ENCODE measurements at regions not wholly inside any gene's neighbourhood (a gene's known extent, or its start where the extent isn't known, plus 50 kb on each side); places are given as distances from the start of the nearest gene placed in this dataset.
"Not testable (repeated sequence)": the region's sequence is repeated elsewhere in the genome, so short reads cannot be mapped to it uniquely, and the experiment has no call there.

DNA sequence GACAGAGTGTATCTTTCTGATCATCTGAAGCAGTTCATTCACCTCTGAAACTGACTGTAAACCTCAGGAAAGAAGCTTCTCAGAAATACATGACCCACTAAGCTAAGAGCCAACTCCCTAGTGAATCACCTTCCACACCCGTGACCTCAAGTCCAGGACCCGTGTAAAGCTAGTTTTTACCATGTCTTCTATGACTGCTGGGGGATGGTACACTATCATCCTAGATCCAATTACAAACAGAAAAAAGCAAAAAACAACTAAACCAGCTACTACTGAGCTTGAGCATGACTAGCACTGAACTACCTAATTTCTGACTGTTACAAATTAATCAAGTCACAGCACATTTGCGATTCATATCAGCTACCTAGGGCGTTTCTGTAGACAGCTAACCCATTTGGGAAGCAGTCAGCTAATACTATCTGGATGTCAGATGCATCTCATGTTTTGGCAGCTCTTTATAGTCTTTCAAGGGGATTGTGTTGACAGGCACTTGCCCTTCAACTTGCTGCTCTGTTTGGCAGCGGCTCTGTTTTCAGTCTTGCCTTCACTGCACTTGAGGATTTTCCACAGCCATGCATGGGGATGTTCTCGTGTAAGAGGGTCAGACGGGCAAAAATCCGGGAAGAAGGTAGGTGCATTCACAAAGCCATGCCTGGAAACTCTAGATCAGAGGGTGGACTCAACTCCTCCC, 350.3 kb downstream of the ANAPC1 start:
- DNase-seq (ENCODE audit: low spot score), result not testable (repeated sequence)

DNA sequence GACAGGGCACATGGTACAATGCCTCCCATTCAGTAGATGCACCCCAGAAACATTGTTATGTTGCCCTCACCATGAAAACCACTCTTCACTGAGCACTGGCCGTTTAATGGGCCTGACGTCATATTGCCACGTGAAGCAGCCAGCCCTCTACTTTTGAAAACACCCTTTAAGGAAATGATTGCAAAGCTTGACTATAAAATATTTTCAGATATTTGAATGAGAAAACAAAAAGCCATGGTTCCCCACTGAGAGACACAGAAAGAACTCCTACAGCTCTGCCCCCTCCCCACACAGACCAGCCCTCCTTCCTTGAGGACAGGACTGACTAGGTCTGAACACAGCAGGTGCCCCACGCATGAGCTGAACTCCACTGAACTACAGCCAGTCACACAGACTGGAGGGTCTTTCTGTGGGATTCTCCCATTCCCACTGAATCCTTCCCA, 349.1 kb downstream of the ANAPC1 start:
- no peak for DNase-seq (ENCODE audit: low spot score)

DNA sequence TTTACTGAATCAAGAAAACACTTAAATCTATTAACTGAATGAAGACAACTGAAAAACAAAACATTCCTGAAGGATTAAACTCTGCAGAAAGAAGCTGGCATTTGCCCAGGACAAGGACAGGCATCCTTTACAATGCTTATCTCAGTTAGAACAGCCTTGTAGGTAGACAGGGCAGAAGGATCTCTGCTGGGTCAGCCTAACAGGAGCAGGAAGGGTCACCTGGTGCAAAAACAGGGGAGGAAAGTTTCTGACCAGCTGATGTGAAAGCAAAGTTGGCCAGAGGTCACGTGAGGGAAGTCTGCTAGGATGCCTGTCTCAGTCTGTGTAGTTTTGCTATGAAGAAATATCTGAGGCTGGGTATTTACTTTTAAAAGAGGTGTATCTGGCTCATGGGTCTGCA, 348.6 kb downstream of the ANAPC1 start:
- DNase-seq (ENCODE audit: low spot score), result no peak

DNA sequence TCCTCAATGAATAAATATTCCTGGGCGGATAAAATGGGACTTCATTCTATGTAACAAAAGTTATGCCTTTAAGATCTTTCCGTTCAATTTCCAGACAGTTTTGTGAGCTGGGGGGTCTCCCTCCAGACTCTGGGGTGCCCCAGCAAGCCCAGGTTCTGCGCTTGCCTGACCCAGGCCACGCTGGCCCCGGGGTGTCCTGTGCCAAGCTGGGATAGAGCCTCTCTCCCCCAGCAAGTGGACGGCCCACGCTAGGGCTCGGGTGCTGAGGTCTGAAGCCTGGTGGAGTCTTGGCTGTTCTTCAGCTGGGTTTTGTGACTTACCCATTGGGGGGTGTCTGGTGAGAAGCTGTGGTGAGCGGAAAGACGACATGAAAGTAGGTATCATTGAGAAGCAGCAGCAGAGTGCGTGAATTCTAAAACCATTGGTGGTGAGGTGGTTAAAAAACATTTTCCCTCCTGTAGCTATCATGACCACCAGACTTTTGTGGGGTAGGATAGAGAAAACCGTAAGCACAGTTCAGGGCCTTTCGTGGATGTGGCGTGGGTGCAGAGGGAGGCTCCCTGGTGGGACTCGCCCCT, 346.8 kb downstream of the ANAPC1 start:
- DNase-seq (ENCODE audit: low spot score), result no peak

DNA sequence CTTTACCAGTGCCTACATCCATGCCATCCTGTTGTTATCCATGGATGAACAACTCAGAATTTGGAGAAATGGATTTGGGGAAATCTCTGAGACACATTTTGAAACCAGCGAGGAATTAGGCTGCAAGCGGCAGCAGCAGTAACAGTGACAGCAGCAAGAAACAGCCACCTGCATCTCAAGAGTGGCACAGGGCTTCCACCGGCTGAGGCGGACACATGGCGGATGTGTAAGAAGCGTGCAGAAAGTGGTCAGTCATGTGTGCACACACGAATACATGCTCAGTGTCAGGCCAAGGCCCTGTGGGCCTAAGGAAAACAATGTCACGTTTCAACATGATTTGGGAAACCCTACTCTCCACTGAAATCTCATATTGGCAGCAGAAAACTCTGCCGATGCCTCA, 344.0 kb downstream of the ANAPC1 start:
- not testable (repeated sequence) for DNase-seq (ENCODE audit: low spot score)

DNA sequence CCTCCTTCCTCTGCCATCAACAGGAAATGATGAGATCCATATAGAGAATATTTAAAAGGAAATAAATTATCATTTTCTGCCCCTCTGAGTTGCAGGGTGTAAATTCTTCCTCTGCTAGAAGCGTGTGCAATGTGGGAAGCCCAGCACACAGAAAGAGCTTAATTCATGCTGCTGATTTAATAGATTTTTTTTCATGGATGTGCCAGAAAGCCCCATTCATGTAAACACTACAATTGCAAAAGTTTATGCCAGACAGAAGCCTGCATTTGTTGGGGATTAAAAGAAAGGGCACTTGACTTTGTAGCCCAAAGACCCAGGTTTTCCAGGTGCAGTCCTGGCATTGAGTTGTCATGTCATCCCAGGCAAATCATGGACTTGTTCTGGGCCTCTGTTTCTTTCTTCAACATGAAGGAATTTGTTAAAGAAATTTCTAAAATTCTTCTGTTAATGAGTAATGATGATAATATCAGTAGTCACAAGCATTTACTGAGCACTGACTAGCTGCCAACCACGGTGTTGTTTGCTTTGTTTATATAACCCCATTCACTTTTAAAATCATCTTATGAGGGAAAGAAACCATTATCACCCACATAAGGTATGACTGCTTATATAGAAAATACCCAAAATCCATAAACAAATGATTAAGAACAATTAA, 341.7 kb downstream of the ANAPC1 start:
- DNase-seq (ENCODE audit: low spot score), result not testable (repeated sequence)

DNA sequence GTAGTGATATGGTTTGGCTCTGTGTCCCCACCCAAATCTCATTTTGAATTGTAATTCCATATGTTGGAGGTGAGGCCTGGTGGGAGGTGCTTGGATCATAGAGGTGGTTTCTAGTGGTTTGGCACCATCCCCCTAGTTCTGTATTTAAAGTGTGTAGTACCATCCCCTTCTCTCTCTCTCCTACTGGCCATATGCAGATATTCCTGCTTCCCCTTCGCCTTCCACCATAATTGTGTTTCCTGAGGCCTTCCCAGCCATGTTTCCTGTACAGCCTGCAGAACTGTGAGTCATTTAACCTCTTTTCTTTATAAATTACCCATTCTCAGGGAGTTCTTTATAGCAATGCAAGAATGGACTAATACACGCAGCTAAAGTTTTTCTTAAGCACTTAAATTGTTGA, 340.0 kb downstream of the ANAPC1 start:
- not testable (repeated sequence) for DNase-seq (ENCODE audit: low spot score)

DNA sequence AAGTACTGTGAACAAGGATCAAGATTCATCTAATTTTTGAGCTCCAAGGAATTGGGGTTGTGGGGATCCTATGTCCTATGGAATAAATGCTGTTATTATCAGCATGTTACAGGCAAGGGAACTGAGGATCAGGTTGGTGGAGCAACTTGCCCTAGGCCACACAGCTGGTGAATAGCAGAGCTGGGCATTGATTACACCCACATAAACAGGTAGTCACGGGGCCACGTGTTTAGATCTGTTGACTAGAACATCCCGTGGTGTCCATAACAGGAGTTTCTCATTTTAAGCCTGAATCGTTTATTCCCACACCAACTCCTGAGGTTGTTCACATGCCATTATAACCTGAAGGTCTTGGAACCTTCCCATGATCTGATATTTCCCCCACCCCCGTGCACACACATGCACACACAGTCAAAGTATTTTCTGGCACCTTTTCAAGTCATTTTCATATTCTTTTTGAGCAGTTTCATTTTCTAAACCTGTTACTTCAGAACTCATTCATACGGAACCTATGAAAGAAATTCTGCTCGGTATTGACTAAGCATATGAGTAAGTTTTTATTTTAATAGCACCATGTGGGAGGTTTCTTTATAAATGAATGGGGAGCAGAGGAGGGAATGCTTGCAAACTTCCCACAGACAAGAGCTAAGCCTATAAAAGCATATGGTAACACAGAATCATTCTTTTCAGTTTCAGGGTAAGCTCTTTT, 338.1 kb downstream of the ANAPC1 start:
- DNase-seq (ENCODE audit: low spot score), result not testable (repeated sequence)

DNA sequence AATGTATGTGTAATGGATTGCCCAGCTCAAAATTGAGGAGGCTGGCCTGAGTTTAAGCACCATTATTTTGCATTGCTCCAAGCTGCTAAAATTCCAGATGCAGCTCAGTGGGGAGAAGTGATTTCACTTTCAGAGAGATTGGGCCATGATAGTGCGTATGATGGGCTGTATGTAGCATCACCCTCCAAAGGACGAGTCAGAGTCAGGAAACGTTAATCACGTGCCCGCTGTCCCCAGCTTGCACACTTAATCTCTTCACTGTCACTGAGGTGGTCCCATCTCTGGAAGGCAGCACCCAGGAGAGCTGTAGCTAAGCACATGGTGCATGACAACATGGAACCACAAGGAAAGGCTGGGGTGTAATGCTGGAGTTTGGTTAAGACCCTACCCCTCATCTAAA, 337.4 kb downstream of the ANAPC1 start:
- DNase-seq (ENCODE audit: low spot score), result not testable (repeated sequence)

DNA sequence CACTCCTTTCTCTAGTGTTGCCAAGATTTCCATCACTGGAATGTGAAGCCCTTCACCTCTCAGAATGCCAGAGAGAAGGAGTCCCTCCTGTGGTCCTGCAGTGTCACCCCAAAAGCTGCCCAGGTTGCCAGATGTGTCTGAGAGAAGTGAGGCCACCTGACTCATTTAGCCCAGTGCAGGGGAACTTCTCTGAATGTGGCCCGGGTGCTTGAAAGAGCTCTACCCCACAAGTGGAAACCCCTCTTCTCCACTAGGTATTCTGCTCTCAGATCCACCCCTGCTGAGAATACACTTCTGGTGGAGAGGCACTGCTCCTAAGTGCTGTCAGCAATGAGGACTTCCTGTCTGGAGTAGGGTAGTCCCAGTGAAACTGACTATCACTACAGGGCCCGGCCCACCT, 334.8 kb downstream of the ANAPC1 start:
- DNase-seq (ENCODE audit: low spot score), result not testable (repeated sequence)

DNA sequence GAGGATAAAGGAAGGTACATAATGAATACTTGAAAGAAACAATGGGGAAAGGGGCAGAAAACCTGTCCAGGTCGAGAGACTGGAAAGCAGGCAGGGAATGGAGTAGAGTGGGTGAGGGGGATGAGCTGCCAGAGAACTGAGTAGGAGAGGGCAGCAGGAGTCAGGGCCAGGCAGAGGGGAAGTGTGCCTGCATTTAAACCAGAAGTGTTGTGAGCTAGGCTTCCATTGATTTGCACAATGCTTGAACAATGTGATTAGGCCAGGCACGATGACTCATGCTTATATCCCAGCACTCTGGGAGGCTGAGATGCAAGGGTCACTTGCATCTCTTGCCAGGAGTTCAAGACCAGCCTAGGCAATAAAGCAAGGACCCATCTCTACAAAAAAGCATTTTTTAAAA, 332.6 kb downstream of the ANAPC1 start:
- not testable (repeated sequence) for DNase-seq (ENCODE audit: low spot score)

DNA sequence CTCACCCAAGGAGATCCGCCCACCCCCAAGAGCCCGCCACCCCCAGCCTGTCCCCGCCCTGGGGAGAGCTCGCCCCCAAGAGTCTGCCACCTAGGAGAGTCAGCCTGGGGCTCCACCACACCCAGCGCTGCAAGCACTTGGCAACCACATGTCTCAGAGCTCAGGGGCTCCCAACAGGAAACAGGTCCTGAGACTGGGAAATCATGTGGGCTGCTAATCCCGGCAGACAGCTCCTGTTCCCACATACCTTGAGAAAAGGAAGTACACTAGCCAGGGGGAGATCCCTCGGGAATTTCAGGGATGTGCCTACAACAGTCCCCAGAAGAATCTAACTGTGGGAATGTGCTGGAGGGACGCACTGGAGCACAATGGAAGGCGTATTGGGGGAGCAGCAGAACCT, 331.4 kb downstream of the ANAPC1 start:
- DNase-seq (ENCODE audit: low spot score), result not testable (repeated sequence)

DNA sequence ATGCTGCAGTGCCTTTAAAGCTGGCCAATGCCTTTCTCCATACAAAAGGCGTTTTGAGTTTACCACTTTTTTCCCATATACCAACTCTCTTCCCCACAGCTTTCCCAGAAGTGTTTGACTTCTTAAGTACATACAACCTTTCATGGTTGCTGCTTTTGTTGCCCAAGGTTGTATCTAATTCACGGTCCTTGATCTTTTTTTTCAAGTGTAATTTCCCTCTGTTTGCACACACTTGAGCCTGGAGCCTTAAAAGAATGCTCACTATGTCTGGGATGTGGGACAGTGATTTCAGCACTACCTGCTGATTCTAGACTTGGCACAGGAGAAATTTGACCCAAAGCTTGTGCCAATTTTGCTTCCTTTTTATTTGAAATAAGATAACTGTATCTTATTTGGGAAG, 324.7 kb downstream of the ANAPC1 start:
- not testable (repeated sequence) for DNase-seq (ENCODE audit: low spot score)

DNA sequence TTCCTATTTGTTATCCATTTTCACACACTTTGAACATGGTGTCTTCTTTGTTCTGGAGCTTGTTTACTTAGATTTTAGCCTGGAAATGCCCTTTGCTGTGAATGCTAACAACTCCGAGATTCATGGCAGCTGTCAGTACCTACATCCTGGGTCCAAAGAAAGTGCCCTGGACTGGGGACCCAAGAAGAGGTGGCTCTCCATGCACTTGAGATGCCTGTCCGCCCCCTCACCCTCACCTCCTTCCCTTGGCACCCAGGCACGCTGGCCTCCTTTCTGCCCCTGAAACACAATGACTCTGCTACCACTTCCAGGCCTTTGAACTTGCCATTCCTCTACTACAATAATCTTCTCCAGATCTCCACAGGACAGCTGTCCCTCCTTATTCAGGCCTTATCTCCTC, 324.2 kb downstream of the ANAPC1 start:
- not testable (repeated sequence) for DNase-seq (ENCODE audit: low spot score)

DNA sequence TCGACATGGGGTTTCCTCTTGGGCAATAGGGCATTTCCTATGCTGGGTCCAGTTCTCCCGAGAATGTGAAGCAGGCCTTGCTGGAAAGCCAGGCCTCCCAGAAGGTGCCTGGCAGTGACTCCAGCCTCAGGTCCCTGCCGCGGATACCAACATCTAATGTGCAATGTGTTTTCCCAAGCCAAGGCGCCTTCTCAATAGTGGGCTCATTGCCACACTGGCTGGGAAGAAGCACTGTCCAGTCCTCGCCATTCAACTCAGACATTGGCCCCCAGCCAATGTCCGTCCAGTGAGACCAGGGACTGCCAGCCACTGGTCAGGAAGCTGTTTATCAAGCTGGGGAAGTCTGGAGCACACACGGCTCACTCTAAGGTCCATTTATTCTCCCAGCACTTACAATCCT, 317.9 kb downstream of the ANAPC1 start:
- not testable (repeated sequence) for DNase-seq (ENCODE audit: low spot score)

DNA sequence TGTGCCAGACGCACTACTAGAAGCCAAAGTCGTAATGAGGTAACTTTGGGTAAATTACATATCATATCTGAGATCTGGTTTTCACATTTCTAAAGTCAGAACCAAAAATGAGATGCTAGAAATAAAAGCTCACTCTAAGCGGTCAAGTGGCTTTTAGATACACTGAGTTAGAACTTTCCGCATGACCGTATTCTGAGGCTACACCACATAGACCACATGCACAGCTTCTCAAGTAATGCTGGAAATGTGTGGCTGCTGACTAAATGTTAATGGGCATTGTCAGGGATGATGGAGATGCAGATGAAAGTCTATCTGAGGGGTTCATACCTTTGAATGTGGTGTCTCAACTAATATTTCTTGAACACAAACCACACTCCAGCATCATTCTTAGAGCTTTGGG, 316.8 kb downstream of the ANAPC1 start:
- not testable (repeated sequence) for DNase-seq (ENCODE audit: low spot score)

DNA sequence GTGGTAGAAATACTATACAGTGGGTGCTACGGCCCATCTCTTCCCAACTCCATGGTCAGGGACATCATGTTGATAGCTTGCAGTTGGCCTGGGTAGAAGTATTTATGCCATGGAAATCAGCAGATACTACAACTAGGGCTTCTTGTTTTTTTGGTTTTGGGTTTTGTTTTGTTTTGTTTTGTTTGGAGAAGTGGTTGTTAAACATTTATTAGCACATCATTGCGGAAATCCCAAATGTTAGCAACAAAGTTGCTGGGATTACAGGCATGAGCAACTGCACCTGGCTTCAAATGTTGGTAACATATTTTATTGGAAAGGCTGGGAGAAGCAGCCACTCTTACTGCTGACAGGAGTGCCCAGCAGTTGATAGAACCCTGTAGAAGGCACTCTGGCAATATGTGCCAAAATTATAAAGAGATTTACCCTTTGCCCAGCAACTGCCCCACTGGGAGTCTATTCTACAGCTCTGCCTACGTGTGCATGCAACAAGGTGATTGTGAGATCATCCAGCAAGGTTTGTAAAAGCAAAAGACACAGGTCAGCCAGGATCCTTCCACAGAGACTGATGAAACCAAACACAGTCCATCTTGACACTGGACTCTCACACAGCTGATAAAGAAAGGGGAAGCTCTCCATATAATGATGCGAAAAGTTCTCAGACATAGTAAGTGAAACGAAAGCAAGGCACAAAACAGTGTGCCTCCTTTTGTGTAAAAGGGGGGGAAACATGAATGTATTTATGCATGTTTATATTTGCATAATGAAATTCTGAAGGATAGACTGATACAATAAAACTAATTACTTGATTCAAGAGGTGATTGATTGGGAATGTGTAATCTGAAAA, 314.4 kb downstream of the ANAPC1 start:
- not testable (repeated sequence) for DNase-seq (ENCODE audit: low spot score)

DNA sequence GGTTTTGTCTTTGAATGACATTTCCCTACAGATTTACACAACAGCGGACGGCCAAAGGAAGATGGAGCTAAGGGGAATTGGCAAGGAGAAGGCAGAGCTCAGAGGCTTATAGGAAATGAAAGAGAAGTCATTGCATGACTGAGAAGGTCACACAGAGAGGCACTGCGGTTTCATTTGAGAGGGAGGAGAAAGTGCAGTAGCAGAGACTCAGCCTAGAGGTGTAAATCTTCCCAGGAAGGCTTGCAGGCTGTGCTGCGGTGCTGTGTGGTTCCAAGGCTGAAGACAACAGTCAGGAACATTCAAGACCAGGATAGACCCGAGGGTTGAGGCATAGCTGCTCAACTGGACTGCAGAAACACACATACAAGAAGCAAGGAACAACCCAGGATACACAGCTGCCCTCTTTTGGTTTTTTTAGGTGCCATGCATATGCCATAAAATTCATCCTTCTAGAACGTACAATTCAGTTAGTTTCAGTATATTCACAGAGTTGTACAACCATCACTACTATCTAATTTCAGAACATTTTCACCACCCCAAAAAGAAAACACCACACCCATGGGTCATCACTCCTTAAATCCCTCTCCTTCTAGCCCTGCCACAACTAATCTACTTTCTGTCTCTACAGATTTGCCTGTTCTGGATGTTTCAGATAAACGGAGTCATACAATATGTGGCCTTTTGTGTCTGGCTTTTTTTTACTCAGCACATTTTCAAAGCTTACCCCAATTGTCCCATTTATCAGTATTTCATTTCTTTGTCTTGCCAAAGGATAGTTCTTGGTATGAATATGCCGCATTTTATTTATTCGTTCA, 313.5 kb downstream of the ANAPC1 start:
- not testable (repeated sequence) for DNase-seq (ENCODE audit: low spot score)

DNA sequence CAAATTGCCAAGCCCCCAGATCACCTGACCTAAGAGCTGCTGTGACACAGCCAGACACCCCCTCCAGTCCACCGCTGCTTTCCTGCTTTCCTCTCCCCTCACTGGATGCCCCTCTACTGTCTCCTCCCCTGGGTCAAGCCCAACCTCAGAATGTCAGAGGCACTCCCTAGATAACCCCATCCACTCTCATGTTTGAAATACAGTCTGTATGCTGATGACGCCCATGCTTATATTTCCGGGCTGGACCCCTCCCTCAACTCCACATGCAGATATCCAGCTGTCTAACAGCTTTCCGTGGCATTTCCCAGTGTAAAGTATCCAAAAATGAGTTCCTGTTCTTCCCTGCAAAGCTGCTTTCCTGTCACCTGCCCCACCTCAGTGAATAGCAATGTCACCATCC, 309.2 kb downstream of the ANAPC1 start:
- not testable (repeated sequence) for DNase-seq (ENCODE audit: low spot score)

DNA sequence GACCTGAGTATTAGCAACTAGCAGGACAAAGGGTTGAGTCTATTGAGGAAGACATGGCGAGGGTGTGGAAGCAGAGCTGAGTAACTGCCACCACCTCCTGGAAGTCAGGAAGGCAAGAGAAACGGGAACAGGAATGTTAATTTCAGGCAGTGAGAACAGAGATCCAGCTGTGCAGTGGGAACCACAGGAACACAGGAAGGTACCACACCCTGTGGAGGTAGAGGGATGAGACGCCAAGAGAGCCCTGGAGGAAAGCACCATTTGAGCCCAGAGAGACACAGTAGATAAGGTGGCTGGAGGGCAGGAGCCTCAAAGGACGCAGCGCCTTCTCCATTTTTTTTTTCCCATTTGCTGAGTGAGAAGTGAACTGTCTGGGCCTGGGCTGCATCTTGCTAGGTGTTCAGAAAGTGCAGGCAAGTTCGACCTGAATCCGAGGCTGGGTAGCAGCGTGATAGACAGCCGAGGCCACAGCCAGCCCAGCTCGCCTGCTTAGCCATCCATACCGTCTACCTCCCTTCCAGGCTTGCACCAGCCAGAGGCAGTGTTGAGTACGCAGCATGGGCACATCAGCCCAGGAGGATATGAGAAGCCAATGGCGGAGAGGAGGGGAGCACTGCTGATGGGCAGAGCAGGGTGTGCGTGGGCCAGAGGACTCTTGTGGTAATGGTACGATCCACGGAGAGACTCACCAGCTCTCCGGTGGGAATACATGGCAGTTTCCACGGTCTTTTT, 306.7 kb downstream of the ANAPC1 start:
- DNase-seq (ENCODE audit: low spot score), result not testable (repeated sequence)
